ENCODE measurements at regions not wholly inside any gene's neighbourhood (a gene's known extent, or its start where the extent isn't known, plus 50 kb on each side); places are given as distances from the start of the nearest gene placed in this dataset.

DNA sequence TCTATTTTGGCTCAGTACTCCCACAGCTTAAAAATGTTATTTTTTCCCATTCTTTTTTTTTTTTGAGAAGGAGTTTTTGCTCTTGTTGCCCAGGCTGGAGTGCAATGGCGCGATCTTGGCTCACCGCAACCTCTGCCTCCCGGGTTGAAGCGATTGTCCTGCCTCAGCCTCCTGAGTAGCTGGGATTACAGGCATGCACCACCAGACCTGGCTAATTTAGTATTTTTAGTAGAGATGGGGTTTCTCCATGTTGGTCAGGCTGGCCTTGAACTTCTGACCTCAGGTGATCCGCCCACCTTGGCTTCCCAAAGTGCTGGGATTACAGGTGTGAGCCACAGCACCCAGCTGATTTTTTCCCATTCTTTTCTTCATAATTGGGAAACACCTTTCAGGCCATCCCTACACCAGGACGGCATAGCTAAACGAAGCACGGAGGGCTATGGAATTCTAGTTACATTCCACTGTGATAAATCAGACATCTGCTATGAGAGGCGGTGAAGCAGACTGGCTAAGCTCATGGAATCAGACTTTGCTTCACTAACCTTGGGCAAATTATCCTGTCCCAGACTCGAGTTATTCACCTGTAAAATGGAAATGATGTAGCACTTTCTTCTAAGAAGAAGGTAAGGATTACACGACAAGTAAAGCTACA is 68.7 kb upstream of the ZFAND5 start:
- peak; percentile 42 for DNase-seq (ENCODE audit: low read depth)

DNA sequence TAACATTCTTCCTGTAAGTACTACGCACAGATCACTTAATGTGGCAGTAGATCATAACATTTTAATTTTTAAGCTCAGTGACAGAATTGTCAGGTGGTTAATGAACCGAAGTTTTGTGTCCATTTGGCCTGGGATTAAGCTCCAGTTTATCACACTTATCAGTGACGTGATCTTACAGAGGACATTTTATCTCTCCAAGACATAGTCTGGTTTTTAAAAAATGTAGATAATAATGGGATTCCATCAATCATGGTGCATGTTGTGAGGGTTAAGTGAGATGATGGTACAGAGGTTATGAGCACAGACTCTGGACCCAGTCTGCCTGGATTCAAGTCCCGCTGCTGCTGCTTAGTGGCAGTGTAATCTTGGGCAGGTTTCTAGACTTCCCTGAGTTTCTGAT is 66.0 kb upstream of the ZFAND5 start:
- DNase-seq (ENCODE audit: low read depth), result no peak

DNA sequence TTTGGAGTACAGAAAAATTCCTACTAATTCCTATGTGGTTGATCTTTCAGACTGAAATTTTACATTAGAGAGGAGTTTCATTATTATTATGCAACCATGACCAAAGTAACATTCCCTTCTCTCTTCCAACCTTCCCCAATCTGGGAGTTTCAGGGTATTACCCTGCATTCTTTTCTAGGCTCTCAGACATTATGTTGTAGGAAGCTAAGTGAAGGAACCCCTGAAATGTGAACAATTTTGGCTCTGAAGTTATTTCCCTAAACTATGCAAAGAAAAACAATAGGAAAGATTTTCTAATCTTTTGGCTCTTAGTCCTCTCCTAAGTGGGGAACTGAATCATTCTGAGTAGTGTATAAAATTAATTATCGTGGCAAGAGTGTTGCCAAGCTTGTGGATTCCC is 63.3 kb upstream of the ZFAND5 start:
- peak; percentile 13 for DNase-seq (ENCODE audit: low read depth)

DNA sequence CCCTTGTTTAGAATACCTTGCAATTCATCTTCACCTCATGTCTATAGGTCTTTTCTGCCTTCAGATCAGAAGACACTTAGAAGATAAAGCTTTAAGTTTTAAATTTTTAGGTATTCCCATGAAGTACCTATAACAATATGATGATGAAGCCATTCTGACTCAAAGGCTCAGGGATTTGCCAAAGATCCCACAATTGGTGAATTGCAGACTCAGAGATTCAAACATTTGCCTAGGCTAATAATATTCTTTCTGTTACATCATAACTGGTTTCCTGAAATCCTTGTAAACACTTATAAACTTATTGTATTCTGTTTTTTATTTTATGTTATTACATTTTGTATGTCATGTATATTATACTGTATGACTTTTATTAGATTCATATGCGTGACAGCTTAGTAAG is 62.8 kb upstream of the ZFAND5 start:
- no peak for DNase-seq (ENCODE audit: low read depth)

DNA sequence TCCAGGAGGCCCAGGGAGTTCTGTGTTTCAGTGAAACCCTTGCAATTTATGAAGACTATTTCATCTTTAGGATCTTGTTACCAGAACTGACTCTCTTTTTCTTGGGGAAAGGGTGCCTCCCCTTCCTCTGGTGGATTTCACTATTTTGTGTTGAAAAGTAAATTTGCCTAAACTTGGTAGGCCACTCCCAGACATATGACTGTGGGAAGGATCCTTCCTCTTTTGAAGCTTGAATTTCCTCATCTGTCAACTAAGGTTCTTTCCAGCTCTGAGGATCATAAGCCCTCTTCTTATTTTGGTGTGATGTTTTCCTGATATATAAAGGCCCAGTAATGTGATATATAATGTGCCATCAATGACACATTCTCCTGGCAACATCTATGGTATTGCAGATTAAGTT is 59.1 kb upstream of the ZFAND5 start:
- DNase-seq (ENCODE audit: low read depth), result no peak

DNA sequence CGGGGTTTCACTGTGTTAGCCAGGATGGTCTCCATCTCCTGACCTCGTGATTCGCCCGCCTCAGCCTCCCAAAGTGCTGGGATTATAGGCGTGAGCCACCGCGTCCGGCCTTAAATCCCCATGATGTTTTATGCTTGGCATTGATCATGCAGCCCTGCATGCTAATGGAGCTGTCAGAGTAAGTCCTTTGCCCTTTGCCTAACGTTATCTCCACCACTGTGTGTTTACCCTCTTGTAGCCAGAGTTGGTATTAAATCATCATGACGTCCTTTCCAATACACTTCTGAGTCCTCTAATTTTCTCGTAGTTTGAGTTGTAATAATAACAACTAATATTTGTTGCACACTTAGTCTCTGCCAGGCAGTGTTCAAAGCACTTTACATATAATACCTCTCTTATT is 57.2 kb upstream of the ZFAND5 start:
- no peak for DNase-seq (ENCODE audit: low read depth)

DNA sequence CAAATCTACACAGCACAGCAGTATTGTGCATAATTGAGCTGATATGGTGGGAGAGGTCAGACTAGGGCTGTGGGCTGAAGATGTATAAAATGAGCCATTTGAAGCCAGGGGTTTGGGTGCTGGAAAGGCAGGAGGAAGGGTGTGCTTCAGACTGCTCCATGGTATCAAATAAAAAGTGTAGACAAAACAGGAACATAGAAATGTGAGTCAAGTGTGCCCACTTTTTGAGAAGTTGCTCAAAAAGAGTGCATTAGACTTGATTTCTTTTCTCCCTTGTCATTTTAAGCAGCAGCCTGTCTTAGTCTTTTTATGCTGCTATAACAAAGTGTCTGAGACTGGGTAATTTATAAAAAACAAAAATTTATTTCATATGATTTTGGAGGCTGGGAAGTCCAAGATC is 55.8 kb upstream of the ZFAND5 start:
- DNase-seq (ENCODE audit: low read depth), result no peak

DNA sequence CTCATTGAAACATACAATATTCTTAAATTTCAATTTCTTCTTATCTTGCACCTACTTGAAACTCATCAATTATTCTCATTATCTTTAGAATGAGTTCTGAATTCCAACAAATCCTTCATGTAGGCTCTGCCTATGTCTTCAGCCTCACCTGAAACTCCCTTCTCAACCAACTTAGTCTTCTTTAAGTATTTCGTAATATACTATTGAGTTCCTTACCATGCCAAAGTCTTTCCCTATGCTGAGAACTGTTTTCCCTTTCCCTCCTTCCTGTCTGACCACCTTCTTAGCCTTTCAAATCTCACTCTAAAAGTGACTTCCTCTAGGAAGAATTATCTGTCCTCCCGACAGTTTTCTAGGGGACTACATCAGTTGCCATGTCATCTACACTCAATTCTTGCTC is 50.9 kb upstream of the ZFAND5 start:
- no peak for DNase-seq (ENCODE audit: low read depth)

DNA sequence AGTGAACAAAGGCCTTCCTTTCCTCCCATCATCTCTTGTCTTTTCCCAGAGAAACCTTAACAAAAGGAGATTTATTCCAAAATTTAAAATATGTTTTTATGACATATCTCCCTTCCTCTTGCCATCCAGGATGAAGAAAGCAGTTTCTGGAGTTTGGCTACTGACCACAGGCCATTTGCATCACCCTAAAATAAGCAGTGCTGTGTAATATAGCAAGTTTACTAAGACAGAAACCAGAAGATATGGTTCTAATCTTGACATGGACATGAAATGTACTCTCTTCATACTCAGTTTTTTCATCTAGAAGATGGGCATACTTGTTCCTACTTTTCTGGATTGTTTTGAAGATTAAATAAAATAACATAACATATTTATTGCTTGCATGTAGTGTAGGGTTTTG is 50.2 kb upstream of the ZFAND5 start:
- DNase-seq (ENCODE audit: low read depth), result no peak

Data from myocyte (in vitro differentiated cells).